ENCODE measurements at regions not wholly inside any gene's neighbourhood (a gene's known extent, or its start where the extent isn't known, plus 50 kb on each side); places are given as distances from the start of the nearest gene placed in this dataset.
A peak's percentile ranks its signal among the peaks of the same experiment; 100 is the strongest.
"Not testable (repeated sequence)": the region's sequence is repeated elsewhere in the genome, so short reads cannot be mapped to it uniquely, and the experiment has no call there.

- no peak for DNase-seq (ENCODE audit: insufficient read length, low spot score)
- TF ChIP-seq POLR2A (IDR thresholded peaks at IDR 0.05; ENCODE audit: low read depth, low read length) = no peak
- no peak for FAIRE-seq
Measured at GRCh38 chr1:104989012-104989411, 1239.3 kb downstream of the AMY1C start.

GRCh38 chr1:104991702-104992101, 1242.0 kb downstream of the AMY1C start:
- no peak for DNase-seq (ENCODE audit: insufficient read length, low spot score)
- no peak for TF ChIP-seq POLR2A (IDR thresholded peaks at IDR 0.05; ENCODE audit: low read depth, low read length)
- no peak for FAIRE-seq

- DNase-seq (ENCODE audit: insufficient read length, low spot score) = no peak
- TF ChIP-seq POLR2A (IDR thresholded peaks at IDR 0.05; ENCODE audit: low read depth, low read length) = no peak
- no peak for FAIRE-seq
Measured at GRCh38 chr1:105000793-105001192, 1251.1 kb downstream of the AMY1C start.

- TF ChIP-seq POLR2A (IDR thresholded peaks at IDR 0.05; ENCODE audit: low read depth, low read length) = no peak
- FAIRE-seq (no peak), DNase-seq (ENCODE audit: insufficient read length, low spot score) (no peak)
Measured at GRCh38 chr1:105004515-105004914, 1254.8 kb downstream of the AMY1C start.

GRCh38 chr1:105005594-105006195, 1256.0 kb downstream of the AMY1C start:
- DNase-seq (ENCODE audit: insufficient read length, low spot score) (no peak), FAIRE-seq (no peak)
- no peak for TF ChIP-seq POLR2A (IDR thresholded peaks at IDR 0.05; ENCODE audit: low read depth, low read length)

- FAIRE-seq = peak; percentile 6
- TF ChIP-seq POLR2A (IDR thresholded peaks at IDR 0.05; ENCODE audit: low read depth, low read length) = no peak
- DNase-seq (ENCODE audit: insufficient read length, low spot score) = no peak
Measured at GRCh38 chr1:105017587-105017986, 1267.9 kb downstream of the AMY1C start.

DNA sequence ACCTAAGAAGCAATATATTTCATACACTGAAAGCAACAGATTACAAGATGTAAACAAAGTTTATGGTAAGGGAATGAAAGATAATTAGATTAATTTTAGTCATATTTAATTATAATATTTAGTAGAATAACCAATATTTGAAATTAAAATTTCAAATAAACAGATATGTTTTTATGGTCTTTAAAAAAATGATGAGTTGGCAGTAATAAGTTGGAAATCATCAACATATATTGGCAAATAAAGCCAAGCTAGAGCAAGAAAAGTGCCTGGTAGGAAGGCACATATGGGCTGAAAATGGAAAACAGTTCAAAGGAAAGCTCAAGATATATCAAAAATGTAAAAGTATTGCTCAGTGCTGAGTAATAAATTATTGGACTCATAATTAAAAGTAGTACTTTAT, 1274.0 kb downstream of the AMY1C start:
- FAIRE-seq = no peak
- DNase-seq (ENCODE audit: insufficient read length, low spot score) = no peak
- TF ChIP-seq POLR2A (IDR thresholded peaks at IDR 0.05; ENCODE audit: low read depth, low read length) = no peak

GRCh38 chr1:105027838-105028471, 1278.3 kb downstream of the AMY1C start:
- no peak for FAIRE-seq
- DNase-seq (ENCODE audit: insufficient read length, low spot score) = no peak
- TF ChIP-seq POLR2A (IDR thresholded peaks at IDR 0.05; ENCODE audit: low read depth, low read length) = no peak

- TF ChIP-seq POLR2A (IDR thresholded peaks at IDR 0.05; ENCODE audit: low read depth, low read length) = no peak
- FAIRE-seq (no peak), DNase-seq (ENCODE audit: insufficient read length, low spot score) (no peak)
Measured at GRCh38 chr1:105072446-105072845, 1322.7 kb downstream of the AMY1C start.

DNA sequence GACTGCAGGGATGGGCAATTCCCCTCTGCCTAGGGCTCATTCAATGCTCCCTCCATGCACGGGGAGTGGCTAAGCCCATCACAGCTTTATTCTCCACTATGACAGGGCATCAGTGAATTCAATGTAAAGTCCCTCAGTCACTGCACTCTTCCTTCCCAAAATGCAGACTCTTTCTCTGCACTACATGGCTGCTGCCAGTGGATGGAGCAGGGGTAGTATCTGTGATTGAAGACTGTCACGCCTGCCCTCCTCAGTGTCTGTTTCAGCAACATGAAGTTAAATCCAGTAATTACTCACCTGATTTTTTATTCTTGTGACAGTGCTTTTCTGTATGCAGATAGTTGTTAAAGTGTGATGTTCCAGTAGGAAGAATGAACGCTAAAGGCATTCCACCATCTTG, 1323.2 kb downstream of the AMY1C start:
- FAIRE-seq (no peak), DNase-seq (ENCODE audit: insufficient read length, low spot score) (no peak)
- TF ChIP-seq POLR2A (IDR thresholded peaks at IDR 0.05; ENCODE audit: low read depth, low read length) = no peak

- TF ChIP-seq POLR2A (IDR thresholded peaks at IDR 0.05; ENCODE audit: low read depth, low read length) = no peak
- FAIRE-seq (no peak), DNase-seq (ENCODE audit: insufficient read length, low spot score) (no peak)
Measured at GRCh38 chr1:105073660-105074059, 1324.0 kb downstream of the AMY1C start.

GRCh38 chr1:105083611-105084010, 1333.9 kb downstream of the AMY1C start:
- DNase-seq (ENCODE audit: insufficient read length, low spot score) (no peak), FAIRE-seq (no peak)
- no peak for TF ChIP-seq POLR2A (IDR thresholded peaks at IDR 0.05; ENCODE audit: low read depth, low read length)

- no peak for TF ChIP-seq POLR2A (IDR thresholded peaks at IDR 0.05; ENCODE audit: low read depth, low read length)
- FAIRE-seq (no peak), DNase-seq (ENCODE audit: insufficient read length, low spot score) (no peak)
Measured at GRCh38 chr1:105087506-105087905, 1337.8 kb downstream of the AMY1C start.

- no peak for TF ChIP-seq POLR2A (IDR thresholded peaks at IDR 0.05; ENCODE audit: low read depth, low read length)
- FAIRE-seq (no peak), DNase-seq (ENCODE audit: insufficient read length, low spot score) (no peak)
Measured at GRCh38 chr1:105088166-105088565, 1338.5 kb downstream of the AMY1C start.

- not testable (repeated sequence) for FAIRE-seq; DNase-seq (ENCODE audit: insufficient read length, low spot score)
Measured at GRCh38 chr1:105093893-105094292, 1344.2 kb downstream of the AMY1C start.
